Osteoblast (primary cell): ENCODE measurements at regions not wholly inside any gene's neighbourhood (a gene's known extent, or its start where the extent isn't known, plus 50 kb on each side); places are given as distances from the start of the nearest gene placed in this dataset.

ENCODE experiments used
- DNase-seq: peaks from one replicate; pipeline ENCODE4 v3.0.0; 2011; ENCODE audit warnings: low spot score, mixed read lengths; ENCODE audit not compliant: insufficient read length; ENCODE audit errors: missing footprints
- H2AFZ ChIP-seq: 2 replicates; pipeline ENCODE4 v1.6.0; 2011; ENCODE audit warnings: mild to moderate bottlenecking, low read length
- H3K27ac ChIP-seq: 2 replicates; pipeline ENCODE4 v1.5.1; 2011; ENCODE audit warnings: mild to moderate bottlenecking, low read depth, low read length, moderate library complexity
- H3K27me3 ChIP-seq: 2 replicates; pipeline ENCODE4 v1.6.0; 2012; ENCODE audit warnings: mild to moderate bottlenecking, control low read depth, inconsistent platforms, low read length, moderate library complexity; ENCODE audit not compliant: insufficient read depth
- H3K36me3 ChIP-seq: 2 replicates; pipeline ENCODE4 v1.5.1; 2011; ENCODE audit warnings: mild to moderate bottlenecking, low read length, control low read depth, moderate library complexity; ENCODE audit not compliant: insufficient read depth
- H3K4me1 ChIP-seq: 2 replicates; pipeline ENCODE4 v1.5.1; 2011; ENCODE audit warnings: mild to moderate bottlenecking, low read length, control low read depth, moderate library complexity; ENCODE audit not compliant: insufficient read depth
- H3K4me2 ChIP-seq: 2 replicates; pipeline ENCODE4 v1.6.0; 2011; ENCODE audit warnings: mild to moderate bottlenecking, low read length; ENCODE audit not compliant: insufficient read depth
- H3K4me3 ChIP-seq: fragments of 200-600 bp; sonication (generic); 3 replicates; pipeline ENCODE4 v1.5.1; 2012; ENCODE audit warnings: mild to moderate bottlenecking, low read length, inconsistent platforms; ENCODE audit not compliant: insufficient read depth
- H3K79me2 ChIP-seq: 2 replicates; pipeline ENCODE4 v1.6.0; 2012; ENCODE audit warnings: mild to moderate bottlenecking, low read length, control low read depth, inconsistent platforms; ENCODE audit not compliant: insufficient read depth
- H3K9me3 ChIP-seq: 2 replicates; pipeline ENCODE4 v1.5.1; 2011; ENCODE audit warnings: low read depth, low read length, control low read depth
- H4K20me1 ChIP-seq: 2 replicates; pipeline ENCODE4 v1.6.0; 2012; ENCODE audit warnings: mild to moderate bottlenecking, low read length, control low read depth; ENCODE audit not compliant: insufficient read depth
- TF ChIP-seq, protein P1 (sequence below): IDR thresholded peaks from 2 replicates; pipeline ENCODE4 v1.5.1; 2011; ENCODE audit warnings: mild to moderate bottlenecking, low read depth, low read length, moderate library complexity; ENCODE audit errors: extremely low read depth

DNA sequence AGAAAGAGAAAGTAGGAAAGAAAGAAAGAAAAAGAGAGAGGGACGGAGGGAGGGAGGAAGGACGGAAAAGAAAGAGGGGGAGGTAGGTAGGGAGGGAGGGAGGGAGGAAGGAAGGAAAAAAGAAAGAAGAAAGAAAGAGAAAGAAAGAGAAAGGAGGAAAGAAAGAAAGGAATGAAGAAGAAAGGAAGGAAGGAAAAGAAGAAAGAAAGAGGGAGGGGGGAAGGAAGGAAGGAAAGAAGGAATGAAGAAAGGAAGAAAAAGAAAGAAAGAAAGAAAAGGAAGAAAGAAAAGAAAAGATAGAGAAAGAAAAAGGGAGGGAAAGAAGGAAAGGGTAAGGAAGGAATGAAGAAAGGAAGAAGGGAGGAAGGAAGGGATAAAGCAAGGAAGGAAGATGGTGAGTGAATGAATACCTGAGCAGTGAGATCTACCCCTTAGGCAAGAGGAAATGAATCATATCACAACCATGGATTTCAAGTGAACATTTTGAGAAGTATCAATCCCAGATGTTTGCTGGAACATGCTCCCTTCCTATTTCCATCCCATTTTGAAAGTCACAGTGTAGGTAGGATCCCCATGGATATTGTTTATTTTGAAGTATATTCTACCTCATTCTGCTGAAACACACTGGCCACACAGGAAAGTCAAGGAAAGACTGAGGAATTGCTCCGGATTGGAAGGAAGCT is 639.4 kb upstream of the TBX3 start:
- Histone ChIP-seq H2AFZ (no peak overlapping the region), H3K27ac (no peak overlapping the region), H4K20me1 (no peaks in the 10 kb centered on the region)

DNA sequence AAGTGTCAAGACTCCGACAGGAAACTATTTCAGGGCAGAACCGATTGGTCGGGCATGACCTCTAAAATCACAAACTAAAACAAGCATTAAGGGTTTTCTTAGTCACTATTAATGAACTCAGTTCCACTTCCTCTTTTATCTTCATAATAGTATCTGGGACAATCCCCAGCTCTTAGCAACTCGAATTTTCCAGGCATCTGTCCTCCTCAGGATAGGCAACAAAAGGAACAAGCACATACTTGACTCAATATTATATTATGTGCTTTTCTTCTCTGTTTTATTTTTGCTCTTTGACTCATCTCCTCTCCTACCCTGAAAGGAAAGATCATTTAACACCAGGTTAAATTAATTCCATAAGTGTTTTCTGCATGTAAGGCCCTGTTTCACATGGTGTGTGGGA is 638.3 kb upstream of the TBX3 start:
- Histone ChIP-seq H3K4me3 (no peak overlapping the region), H3K27ac (no peak overlapping the region), H3K9me3 (no peaks in the 10 kb centered on the region), H3K36me3 (no peaks in the 10 kb centered on the region), H4K20me1 (no peaks in the 10 kb centered on the region), H3K4me2 (no peak overlapping the region), H3K4me1 (no peaks in the 10 kb centered on the region), H3K27me3 (no peaks in the 10 kb centered on the region), H3K79me2 (no peaks in the 10 kb centered on the region), H2AFZ (no peak overlapping the region)
- TF ChIP-seq, protein P1, sequence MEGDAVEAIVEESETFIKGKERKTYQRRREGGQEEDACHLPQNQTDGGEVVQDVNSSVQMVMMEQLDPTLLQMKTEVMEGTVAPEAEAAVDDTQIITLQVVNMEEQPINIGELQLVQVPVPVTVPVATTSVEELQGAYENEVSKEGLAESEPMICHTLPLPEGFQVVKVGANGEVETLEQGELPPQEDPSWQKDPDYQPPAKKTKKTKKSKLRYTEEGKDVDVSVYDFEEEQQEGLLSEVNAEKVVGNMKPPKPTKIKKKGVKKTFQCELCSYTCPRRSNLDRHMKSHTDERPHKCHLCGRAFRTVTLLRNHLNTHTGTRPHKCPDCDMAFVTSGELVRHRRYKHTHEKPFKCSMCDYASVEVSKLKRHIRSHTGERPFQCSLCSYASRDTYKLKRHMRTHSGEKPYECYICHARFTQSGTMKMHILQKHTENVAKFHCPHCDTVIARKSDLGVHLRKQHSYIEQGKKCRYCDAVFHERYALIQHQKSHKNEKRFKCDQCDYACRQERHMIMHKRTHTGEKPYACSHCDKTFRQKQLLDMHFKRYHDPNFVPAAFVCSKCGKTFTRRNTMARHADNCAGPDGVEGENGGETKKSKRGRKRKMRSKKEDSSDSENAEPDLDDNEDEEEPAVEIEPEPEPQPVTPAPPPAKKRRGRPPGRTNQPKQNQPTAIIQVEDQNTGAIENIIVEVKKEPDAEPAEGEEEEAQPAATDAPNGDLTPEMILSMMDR: no peak
- no peak for DNase-seq

More for the DNA sequence above, 639.4 kb upstream of the TBX3 start:
- Histone ChIP-seq H3K4me3 (no peak overlapping the region), H3K79me2 (no peaks in the 10 kb centered on the region), H3K27me3 (no peaks in the 10 kb centered on the region), H3K4me2 (no peak overlapping the region), H3K9me3 (no peaks in the 10 kb centered on the region), H3K36me3 (no peaks in the 10 kb centered on the region), H3K4me1 (no peaks in the 10 kb centered on the region)
- peak; percentile 19 for DNase-seq
- TF ChIP-seq, protein P1: no peak

DNA sequence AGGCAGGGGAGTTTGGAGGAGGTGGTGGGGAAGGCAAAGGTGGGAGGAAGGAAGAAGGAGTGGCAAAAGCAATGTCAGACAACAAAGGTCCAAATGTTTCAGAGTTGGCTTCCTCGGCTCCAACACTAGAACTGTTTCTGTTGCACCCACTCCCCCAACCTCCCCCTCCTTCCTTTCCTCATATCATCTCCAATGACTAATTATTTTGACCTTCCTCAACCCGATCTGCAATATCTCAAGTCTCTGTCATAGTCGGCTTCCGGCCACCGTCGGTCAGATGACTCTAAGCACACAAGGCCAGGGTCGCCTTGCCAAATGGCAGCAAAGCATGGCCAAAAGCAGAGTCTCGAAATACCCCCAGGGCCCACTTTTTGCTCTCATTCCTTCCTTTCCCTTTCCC is 637.0 kb upstream of the TBX3 start:
- Histone ChIP-seq H3K27ac (no peak overlapping the region), H3K9me3 (no peaks in the 10 kb centered on the region), H3K79me2 (no peaks in the 10 kb centered on the region), H3K4me2 (no peak overlapping the region), H3K27me3 (no peaks in the 10 kb centered on the region), H4K20me1 (no peaks in the 10 kb centered on the region), H3K4me3 (no peak overlapping the region), H3K36me3 (no peaks in the 10 kb centered on the region), H2AFZ (no peak overlapping the region), H3K4me1 (no peaks in the 10 kb centered on the region)
- TF ChIP-seq, protein P1: no peak
- peak; percentile 13 for DNase-seq

DNA sequence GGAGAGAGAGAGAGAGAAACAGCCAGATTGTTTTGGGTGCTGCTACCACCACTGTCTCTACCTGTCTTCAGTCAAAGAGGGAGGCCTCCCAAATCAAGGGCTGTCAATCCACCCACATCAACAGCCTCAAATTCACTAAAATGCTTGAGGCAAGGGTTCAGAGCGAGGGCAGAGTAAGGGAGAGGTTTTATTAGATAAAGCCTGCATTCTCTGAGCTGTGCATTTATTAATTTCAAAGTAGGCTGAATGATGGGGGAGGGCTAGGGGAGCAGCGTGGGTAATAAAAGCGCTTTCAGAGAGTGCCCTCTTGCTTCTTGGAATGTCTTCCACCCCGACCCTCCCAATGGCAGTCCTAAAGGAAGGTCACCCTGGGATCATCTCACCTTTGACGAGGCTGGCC is 636.5 kb upstream of the TBX3 start:
- TF ChIP-seq, protein P1: no peak
- H3K4me3 ChIP-seq: no peak overlapping the region
- H3K4me1 ChIP-seq: no peaks in the 10 kb centered on the region
- DNase-seq: no peak
- H3K9me3 ChIP-seq: no peaks in the 10 kb centered on the region
- H2AFZ ChIP-seq: no peak overlapping the region
- H3K36me3 ChIP-seq: no peaks in the 10 kb centered on the region
- H3K27me3 ChIP-seq: no peaks in the 10 kb centered on the region
- no peak overlapping the region for H3K4me2 ChIP-seq
- H3K27ac ChIP-seq: no peak overlapping the region
- no peaks in the 10 kb centered on the region for H3K79me2 ChIP-seq
- H4K20me1 ChIP-seq: no peaks in the 10 kb centered on the region
